Suprapubic skin (tissue), 4 donors: ENCODE measurements at regions not wholly inside any gene's neighbourhood (a gene's known extent, or its start where the extent isn't known, plus 50 kb on each side); places are given as distances from the start of the nearest gene placed in this dataset.

ENCODE experiments used
- CTCF ChIP-seq, 2 donors: fragments of 200-600 bp in 1 of 2; fragments of 450-650 bp in 1 of 2; sonication (generic) in 1 of 2; IDR thresholded peaks; one replicate each; pipeline ENCODE4 v1.5.1; 2016 to 2019; ENCODE audit warnings: antibody characterized with exemption in 2 of 2, mild to moderate bottlenecking in 1 of 2, moderate library complexity in 1 of 2
- POLR2A ChIP-seq, 2 donors: fragments of 450-650 bp; IDR thresholded peaks; one replicate each; pipeline ENCODE4 v1.6.1; 2017; ENCODE audit warnings: antibody characterized with exemption in 2 of 2, mild to moderate bottlenecking in 2 of 2, moderate library complexity in 2 of 2
- POLR2AphosphoS5 ChIP-seq, 3 donors: sonication (generic); formaldehyde crosslinking; IDR thresholded peaks; one replicate each; pipeline ENCODE4 v1.6.1; 2017; ENCODE audit warnings: antibody characterized with exemption in 3 of 3

DNA sequence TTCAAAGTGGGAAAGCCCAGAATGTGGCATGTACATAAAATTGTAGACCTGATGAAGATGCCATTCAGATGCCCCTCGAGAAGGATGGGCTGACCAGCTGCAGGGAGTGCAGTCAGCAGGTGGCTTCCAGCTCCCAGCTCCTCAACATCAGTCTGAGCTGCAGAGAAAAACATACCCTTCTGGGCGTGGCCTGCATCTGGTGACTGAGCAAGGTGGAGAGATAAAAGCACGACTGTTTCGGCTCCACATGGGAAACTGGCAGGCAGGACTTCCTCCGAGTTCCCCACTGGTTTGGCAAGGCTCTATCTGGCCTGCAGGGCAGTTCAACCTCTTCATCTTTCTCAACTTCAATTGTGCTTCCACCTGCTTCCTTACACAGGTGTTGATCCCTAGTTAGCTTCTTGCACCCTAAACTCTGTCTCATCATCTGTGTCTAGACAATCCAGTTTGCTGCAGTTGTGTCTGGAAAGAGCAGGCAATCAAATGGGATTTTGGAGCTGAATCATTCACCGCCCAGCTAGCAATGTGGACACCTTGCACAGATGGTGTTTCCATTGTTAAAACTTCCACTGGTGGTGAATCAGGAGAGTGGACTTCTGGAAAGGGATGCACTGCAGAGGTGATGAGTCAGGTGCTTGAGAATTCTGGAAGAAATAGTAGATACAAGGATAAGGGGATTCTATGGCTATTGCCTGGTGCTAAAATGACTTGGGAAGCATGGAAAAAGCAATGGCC, 56.8 kb downstream of the POLR1D start:
- TF ChIP-seq CTCF (IDR thresholded peaks at IDR 0.05) (no peak), POLR2A (IDR thresholded peaks at IDR 0.05) (no peak), POLR2AphosphoS5 (IDR thresholded peaks at IDR 0.05) (no peak)
